ENCODE measurements at regions not wholly inside any gene's neighbourhood (a gene's known extent, or its start where the extent isn't known, plus 50 kb on each side); places are given as distances from the start of the nearest gene placed in this dataset.
"Not testable (repeated sequence)": the region's sequence is repeated elsewhere in the genome, so short reads cannot be mapped to it uniquely, and the experiment has no call there.

DNA sequence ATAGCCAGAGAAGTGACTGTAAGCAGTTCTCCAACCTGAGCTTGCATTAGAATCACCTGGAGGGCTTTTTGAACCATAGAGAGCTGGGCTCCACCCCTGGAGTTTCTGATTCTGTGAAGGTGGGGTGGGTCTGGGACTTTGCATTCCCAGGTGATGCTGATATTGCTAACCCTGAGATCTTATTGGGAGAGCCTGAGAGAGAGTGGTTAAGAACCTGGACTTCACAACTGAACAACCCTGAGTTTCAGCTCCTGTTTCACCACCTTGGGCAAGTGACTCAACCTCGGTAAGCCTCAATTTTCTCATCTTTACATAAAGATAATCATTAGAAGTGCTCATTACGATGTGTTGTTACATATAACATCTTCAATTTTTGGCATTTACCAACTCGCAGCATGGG lies 498.6 kb downstream of the EBF1 start:
- no peak for DNase-seq

DNA sequence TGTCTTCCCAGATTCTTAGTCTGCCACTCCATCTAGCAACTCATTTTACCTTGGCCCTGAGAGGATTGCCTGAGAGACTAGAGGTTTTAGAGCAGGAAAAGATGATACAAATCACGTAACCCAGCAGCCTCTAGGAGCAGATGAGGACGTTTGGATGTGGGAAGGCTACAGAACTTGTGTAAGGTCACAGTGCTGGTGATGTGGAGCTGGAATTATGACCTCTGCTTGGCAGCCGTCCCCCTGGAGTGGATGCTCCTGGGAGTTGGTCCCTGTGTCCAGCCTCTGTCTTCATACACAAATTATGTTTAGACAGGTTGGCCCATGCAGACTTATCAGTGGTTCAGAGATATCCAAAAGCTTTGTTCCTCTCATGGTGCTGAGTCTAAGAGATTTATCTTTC lies 499.0 kb downstream of the EBF1 start:
- no peak for DNase-seq

DNA sequence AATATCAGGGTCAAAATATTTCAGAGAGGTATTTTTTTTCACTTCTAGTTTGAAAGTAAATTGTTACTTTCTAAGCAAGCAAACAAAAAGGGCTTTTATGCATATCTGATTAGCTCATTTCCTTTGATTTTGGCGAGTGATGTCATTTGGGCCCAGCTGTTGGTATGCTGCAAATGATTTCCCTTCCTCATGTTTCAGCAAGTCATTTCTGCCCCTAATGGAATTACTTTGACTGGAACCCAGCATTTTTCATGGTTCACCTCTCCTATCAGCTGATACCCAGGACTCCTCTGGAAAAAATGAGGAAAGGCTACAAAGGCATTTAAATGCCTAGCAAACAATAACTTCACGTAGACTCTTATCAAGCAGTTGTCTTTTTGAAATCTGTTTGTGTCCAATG lies 500.6 kb downstream of the EBF1 start:
- DNase-seq: no peak

DNA sequence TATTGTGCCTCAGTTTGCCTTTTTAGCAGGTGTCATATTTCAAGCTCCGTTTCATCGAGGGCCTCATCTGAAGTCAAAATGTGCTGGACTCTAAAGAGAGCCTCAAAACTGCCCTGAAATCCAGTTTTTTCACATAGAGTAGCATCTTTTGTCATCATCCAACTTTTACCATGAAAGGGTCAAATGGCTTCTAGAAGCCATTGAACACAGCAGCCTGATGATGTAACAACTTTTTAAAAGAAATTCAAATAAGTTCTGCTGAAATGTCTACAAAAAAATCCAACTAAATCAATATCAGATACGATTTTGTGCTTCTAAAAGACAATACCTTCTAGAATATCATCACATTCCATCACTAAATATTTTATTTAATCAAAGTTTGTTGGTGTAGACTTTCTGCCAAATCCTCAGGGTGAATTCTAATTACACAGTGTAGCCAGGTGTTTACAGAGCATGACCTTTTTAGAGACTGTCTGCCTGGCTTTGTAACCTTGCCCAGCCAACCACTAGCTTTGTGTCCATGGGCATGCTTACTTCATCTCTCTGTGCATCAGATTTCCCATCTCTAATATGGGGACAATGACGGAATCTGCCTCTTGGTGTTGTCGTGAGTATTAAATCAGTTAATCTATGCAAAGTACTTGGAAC lies 505.0 kb downstream of the EBF1 start:
- DNase-seq: no peak

DNA sequence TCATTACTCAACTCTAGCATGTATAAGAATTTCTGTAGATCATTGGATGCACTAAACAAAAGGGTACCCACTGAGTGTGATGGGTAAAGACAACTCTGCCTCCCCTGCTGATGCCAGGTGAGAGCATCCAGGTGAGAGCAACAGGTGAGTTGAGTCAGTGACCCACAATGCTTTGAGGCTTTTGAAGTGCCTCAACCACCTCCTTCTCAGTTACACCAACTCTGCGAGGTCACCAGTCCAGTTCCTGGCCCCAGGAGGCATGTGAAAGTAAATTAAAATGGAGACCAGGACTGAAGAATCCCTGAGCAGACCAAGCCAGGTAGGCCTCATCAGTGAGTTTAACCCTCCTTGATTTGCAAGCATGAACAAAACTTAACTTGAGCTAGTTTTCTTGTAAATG lies 505.8 kb downstream of the EBF1 start:
- DNase-seq: no peak

DNA sequence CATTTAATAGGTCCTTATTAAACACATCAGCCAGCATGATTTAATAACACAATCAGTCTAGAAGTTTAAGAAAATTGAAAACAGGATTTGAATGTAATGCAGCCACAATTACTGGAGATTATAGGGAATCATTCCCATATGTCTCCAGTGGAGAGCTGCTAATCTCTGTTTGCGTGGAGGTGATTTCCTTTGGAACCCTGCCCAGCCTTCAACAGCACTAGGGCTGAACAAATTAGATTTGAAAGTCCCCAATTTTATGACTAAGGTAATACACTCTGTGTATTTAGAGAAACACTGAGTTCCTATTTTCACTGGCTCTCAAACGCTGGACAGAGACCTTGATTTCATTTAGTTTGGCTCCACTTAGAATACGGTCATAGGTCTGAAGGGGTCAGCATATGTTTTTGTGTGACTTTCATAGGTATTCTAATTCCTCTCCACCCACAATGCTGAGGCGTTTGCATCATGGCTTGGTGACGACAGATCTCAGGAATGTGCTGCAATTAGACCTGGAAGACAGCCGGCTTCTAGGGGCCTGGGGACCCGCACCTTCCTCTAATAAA lies 508.3 kb downstream of the EBF1 start:
- no peak for DNase-seq

DNA sequence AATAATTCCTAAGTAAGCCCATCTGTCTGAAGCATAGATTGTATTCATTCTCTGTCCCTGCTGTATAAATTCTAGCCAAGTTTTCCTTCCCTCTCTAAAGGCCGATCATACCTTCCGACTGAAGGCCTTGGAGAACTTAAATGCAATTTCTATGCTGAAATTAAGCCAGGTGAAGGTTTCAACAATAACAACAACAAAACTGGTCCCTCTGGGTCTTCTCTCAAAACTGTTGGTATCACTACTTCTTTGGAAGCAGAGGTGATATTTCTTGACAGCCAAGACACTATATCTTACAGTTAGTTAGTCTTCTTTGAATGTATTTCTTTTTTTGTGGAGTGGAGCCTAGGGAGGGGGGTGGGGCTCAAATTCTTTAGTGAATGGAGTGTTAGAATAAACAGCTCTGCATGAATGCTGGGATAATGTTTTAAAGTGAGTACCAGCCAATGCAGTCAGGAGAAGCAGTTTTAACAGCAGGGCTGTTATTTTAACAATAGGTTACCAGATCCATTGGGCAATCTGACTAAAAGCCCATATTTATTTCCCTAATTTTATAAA lies 508.9 kb downstream of the EBF1 start:
- no peak for DNase-seq

DNA sequence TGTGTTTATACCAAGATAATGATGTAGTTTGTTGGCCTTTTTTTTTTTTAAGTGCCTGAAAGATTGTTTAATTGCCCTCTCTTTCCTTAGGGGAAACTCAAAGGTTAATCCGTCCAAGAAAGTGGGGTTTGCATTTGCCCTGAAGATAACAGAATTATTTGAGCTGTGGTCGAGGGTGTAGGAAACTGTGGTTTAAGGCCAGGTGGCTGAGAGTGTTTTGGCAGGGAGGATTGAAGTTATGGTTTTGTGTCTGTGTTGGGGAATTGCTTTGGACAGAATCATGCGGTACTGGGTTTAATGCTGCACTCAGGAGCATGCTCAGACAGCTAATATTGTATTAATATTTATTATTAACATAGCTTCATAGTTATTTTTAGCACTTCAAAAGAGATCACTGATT lies 509.8 kb downstream of the EBF1 start:
- DNase-seq: no peak

DNA sequence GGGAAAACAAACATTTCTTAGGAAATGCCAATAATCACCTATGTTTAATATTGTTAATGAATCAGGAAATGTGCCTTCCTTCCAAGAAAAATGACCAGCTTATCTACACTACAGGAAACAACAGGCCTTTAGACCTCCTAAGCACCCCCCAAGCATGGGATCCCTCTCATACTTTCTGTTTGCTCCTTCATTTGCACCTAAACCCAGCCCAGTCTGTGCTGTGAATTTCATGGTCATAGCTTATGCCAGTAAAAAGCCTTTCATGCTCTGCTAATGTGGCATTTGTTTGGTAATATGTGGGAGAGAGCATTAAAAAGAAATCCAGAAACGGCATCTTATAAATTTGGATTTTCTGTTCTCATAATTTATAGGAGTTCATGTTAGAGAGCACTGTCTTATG lies 511.1 kb downstream of the EBF1 start:
- DNase-seq: no peak

DNA sequence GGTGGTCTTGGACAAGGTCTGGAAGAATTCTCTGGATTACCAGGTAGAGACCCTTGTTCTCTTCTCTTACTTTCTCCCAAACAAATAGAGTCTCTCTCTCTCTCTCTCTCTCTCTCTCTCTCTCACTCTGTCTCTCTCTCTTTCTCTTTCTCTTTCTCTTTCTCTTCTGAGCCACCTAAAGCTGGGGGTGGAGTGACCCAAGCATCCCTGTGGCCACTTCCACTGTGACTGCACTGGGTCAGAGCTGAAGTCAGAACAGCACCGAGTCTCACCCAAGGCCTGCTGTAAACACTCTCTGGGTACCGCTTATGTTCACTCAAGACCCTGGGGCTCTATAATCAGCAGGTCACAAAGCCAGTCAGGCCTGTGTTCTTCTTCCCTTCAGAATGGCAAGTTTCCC lies 513.7 kb downstream of the EBF1 start:
- DNase-seq: no peak

DNA sequence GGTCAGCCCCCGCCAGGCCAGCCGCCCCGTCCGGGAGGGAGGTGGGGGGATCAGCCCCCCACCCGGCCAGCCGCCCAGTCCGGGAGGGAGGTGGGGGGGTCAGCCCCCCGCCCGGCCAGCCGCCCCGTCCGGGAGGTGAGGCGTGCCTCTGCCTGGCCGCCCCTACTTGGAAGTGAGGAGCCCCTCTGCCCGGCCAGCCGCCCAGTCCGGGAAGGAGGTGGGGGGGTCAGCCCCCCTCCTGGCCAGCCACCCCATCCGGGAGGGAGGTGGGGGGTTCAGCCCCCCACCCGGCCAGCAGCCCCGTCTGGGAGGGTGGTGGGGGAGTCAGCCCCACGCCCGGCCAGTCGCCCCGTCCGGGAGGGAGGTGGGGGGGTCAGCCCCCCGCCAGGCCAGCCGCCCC lies 517.0 kb downstream of the EBF1 start:
- not testable (repeated sequence) for DNase-seq

DNA sequence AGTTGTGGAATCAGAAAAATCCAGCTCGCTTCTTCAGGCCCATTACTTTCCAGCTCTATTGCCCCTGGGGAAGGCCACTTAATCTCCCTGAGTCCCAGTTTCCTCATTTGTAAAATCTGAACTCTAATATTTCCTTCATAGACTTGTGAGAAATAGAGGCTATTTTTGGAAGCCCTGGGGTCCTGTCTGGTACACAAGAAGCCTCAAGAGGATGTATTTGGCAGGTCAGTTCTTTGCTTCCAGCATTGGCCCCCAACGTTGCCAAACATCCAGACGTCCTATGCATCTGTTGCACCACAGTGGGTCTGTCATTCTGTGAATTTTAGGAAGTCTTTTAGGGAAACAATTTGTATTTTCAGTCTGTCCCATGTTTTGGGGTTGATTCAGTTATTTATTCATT lies 525.9 kb downstream of the EBF1 start:
- no peak for DNase-seq

DNA sequence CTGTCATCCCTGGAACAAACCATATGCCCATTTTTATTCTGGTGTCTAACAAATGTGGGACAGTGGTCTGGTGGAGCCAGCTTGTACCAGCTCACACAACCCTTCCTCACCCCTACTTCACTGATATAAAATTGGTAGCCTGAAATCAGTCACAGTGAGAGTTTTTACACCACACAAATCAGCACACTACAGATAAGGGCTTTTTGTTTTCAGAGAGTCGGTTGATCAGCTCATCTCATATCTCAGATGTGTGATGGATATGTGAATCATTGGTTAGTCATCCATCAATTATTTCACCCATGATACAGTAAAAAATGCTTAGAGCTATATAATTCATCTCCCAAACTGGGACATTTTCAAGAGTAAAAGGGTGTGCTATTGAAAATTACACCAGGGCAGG lies 529.2 kb downstream of the EBF1 start:
- DNase-seq: no peak

DNA sequence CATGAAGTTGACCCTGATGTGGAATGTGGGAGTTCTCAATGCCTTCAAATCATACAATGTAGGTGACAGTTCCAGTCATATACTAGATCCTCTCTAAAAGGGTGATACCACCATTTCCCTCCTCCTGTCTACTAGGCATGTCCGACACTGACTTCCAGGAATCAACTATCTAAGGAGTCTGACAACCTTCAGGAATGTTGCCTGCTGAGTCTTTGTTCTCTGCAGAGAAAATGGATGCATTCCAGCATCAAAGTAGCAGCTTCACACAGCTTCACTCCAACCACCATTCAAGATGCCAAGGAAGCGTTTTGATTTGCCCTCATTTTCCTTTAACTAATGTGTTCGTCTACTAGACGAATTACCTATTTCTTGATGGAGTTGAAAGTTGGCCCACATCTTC lies 530.2 kb downstream of the EBF1 start:
- no peak for DNase-seq

DNA sequence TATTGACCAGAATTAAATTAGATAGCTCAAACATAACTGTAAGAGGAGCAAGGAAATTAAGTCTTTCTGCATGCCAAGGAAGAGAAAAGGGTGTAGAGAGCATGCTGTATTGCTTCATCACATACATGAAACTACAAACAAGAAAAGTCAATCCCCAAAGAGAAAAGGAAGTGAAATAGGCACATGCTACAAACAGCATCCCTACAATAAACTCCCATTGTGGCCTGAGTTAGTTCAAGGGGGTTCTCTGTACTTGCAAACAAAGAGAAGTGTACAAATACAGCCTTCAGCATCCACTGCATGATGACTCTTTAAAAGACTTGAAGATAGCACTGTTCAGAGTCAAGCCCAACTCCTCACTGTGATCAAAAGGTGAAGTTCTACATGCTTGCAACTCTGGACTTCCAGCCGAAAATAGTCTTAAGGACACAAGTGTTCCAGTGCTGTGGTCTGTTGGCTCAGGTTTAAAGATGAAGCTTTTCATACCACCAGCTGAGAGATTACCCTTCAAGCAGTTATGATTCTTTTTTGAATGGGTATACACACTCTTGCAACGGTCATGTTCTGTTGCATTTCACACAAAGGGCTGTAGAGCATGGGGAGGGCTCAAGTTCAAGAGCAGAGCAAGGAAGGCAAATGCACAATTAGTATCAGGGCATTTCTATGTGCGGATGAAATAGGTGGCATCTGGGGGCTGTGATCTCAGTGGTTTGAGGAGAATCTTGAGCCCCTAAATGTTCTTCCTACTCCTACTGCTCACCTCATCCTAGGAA lies 534.5 kb downstream of the EBF1 start:
- no peak for DNase-seq

DNA sequence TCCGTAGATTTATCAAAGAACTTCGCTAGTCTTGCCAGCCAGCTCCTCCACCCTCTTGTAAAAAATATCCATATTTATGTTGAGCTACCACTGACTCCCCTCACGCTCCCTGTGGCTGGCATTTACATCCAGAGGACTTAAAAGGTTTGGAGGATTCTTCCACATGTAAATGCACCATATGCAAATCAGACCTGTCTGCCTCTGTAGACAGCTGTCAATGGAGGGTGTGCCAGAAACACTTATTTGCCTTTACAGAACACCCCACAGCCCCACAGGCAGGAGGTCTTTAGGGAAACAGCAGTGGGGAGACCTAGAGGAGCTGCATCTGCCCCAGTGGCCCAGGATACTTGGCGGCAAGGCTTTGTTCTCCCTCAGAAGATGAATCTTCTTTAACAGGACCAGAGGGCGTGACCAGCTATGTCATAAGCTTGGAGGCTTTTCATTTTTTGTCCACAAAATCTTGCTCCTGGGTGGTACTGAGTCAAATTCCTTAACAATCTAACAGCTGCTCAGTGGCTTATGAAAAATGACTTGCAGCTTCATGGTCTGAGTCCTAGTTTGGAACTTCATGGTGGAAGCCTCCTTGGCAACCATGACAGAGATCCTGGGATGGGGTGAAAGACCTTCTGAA lies 535.8 kb downstream of the EBF1 start:
- DNase-seq: no peak

DNA sequence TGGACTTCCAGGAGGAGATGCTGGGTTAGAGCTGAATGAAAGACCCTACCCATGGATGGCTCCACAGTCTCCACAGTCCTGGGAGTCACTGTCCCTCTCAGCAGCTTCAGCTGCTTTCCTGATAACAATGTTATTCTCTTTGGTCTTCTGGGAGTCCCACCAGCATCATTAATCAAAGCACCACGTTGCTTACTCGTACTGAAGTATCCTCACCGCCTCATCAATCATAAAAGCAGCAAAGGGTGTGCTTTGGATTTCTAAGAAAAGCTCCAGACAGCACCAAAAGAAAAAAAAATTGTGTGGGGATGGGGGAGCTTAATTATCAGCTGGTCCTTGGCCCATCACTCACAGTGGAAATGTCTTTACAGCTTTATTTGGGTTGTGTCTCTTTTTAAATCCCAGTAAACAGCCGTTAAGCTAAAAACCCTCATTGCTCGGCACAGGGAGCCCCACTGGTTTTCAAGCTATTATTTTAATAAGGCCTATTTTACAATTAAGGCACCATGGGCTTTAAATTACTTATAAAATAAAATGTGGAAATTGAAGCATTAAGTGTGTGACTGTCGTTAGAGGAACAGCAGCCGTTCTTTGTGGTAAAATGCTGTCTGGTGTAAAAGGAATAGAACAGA lies 538.0 kb downstream of the EBF1 start:
- no peak for DNase-seq

DNA sequence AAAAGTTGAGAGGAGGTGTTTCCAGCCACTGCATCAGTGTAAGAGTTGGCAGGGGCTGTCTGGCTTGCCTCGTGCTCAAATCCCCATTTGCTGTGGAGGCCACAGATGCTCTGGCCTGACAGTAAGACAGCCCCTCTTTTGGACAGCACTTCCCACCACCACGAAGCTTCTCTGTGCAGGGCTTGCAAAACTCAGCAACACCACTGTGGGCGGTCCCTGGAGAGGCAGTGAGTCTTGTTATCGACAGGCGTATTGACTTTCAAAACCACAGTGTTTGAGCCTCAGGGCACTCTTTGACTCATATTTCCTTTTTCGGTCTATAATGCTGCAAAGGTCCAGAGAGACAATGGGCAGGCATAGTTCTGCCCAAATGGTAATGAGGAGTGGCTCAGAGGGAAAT lies 539.5 kb downstream of the EBF1 start:
- no peak for DNase-seq

DNA sequence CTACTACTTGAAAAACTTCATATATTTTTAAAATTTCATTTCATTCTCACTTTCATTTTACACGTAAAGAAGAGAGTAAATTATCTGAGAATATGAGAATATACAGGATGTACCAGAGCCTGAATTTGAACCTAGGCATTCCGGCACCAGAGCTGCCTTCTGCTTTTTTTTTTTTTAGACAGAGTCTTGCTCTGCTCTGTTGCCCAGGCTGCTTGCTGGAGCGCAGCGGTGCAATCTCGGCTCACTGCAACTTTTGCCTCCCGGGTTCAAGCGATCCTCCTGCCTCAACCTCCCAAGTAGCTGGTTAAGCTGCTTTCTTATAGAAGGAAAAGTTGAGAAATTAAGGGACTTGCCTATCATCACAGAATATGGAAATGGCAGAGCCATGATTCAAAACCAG lies 540.1 kb downstream of the EBF1 start:
- DNase-seq: no peak

DNA sequence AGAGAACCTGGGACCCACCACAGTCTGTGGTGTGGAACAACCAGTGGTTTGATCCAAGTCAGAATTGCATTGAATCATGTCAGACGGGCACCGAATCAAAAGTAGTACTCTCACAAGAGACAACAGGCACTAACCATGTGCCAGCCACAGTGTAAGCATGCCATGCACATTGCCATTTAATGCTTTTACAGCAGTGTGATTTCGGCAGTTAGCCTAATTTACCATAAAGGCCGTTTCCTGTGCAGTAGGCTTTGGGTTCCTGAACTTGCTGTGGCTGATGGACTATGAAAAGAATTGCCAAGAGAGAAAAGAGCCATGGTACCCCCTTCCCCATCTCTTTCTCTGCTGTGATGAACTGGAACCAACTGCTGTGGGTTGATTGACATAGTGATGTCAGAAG lies 540.6 kb downstream of the EBF1 start:
- no peak for DNase-seq

DNA sequence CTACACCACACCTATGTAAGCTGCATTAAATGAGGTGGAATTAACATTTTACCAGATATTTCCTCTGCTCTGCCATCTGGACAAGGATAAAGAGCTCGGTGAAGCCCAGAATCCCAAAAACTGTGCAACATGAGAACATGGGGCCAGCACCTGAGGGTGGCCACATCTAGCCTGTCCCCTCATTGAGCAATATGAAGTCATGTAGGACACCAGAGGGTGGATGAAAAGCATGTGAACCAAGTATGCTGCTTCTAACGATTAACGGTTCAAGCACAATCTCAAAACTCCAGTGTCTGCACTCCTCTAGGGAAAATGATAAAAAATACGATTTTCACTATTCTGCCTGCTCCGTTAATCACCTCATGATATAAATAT lies 545.8 kb downstream of the EBF1 start:
- no peak for DNase-seq

DNA sequence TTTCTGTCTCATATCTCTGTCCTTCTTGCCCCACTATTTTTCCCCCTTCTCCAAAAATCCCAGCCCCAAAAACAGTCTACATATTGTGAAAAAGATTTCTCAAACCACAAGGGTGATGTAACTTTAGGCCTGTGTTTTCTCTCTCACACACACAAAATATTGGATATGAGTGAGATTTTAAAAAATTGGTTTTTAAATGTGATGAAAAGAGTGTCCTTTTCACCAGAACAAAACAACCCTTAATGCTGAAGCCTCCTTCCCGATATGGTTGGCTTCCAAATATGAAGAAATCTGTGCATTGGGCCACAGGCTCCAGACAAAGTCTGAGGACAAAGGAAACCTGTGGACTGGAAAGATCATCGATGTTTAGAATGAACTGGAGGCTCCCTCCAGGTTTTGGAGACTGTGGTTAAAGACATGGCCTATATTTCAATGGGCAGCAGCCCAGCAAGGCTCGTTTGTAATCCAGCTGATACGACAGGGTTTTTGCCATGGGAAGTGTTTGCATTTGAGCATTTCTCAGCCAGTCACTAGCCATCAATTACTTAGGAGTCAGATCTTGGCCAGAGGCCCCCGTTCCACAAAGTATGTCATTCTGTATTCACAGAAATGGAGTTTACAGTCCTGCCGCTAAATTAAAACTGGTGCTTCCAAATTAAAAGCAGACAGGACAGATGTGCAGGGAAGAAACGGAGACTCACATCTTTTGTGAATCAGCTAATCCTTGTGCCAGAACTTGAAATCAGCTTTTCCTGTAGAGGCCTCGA lies 546.3 kb downstream of the EBF1 start:
- no peak for DNase-seq

DNA sequence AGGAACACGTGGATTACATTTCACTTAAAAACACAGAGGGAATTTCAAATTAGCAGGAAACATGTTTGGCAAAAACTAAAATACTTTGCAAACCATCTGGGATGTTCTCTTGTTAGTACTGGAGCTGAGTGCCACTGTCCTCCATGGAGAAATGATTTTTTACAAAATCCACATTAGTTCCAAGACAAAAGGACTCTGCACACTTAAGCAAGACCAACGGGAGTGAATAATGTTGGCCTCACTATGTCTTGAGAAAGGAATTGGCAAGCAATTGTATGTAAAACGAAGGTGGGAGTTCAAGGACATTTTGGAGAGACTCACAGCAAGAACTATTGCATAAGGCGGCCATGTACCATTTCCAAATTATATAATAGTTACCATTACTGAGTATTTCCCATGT lies 547.5 kb downstream of the EBF1 start:
- DNase-seq: no peak

All from activated CD4-positive, alpha-beta T cell treated with anti-CD3 and anti-CD28 coated beads for 1 hour (primary cell).